ENCODE measurements at regions not wholly inside any gene's neighbourhood (a gene's known extent, or its start where the extent isn't known, plus 50 kb on each side); places are given as distances from the start of the nearest gene placed in this dataset.

DNA sequence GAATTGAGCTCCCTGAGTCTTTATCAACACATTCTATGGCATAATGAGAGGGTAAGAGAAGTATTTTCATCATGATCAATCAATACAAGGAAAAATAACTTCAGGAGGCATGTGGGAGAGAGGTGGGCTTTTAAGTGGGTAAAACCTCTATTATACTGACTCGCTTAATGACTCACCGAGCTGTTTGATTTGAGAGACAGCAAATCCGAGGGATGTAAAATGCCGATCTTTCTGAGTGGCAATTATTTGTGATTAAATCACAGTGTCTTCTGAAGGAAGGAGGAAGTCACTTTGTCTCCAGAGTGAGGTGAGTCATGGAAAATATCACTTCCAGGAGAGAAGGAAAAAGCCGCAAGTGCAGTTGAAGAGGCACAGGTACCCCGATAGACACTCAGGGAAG is 320.4 kb downstream of the DRD1 start:
- TF ChIP-seq POLR2A (IDR thresholded peaks at IDR 0.05; ENCODE audit: low read length) (no peak), EP300 (IDR thresholded peaks at IDR 0.05) (no peak), RFX5 (IDR thresholded peaks at IDR 0.05) (no peak), ESRRA (IDR thresholded peaks at IDR 0.05; ENCODE audit: borderline replicate concordance, low read length) (no peak)
- TF ChIP-seq, protein P1, sequence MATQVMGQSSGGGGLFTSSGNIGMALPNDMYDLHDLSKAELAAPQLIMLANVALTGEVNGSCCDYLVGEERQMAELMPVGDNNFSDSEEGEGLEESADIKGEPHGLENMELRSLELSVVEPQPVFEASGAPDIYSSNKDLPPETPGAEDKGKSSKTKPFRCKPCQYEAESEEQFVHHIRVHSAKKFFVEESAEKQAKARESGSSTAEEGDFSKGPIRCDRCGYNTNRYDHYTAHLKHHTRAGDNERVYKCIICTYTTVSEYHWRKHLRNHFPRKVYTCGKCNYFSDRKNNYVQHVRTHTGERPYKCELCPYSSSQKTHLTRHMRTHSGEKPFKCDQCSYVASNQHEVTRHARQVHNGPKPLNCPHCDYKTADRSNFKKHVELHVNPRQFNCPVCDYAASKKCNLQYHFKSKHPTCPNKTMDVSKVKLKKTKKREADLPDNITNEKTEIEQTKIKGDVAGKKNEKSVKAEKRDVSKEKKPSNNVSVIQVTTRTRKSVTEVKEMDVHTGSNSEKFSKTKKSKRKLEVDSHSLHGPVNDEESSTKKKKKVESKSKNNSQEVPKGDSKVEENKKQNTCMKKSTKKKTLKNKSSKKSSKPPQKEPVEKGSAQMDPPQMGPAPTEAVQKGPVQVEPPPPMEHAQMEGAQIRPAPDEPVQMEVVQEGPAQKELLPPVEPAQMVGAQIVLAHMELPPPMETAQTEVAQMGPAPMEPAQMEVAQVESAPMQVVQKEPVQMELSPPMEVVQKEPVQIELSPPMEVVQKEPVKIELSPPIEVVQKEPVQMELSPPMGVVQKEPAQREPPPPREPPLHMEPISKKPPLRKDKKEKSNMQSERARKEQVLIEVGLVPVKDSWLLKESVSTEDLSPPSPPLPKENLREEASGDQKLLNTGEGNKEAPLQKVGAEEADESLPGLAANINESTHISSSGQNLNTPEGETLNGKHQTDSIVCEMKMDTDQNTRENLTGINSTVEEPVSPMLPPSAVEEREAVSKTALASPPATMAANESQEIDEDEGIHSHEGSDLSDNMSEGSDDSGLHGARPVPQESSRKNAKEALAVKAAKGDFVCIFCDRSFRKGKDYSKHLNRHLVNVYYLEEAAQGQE (IDR thresholded peaks at IDR 0.05): no peak

All from A549 (cell line).